SK-N-MC (cell line): ENCODE measurements at regions not wholly inside any gene's neighbourhood (a gene's known extent, or its start where the extent isn't known, plus 50 kb on each side); places are given as distances from the start of the nearest gene placed in this dataset.

Experiments used
- EZH2 ChIP-seq: fragments of 200-600 bp; sonication (generic); IDR thresholded peaks from one replicate; pipeline ENCODE4 v1.6.1; 2017; ENCODE audit warnings: antibody characterized with exemption
- FOXP2 ChIP-seq: optimal IDR thresholded peaks from 2 replicates; pipeline ENCODE3; 2011; ENCODE audit warnings: mild to moderate bottlenecking, moderate library complexity; ENCODE audit not compliant: insufficient read depth; ENCODE audit errors: extremely low read length, control extremely low read depth
- POLR2AphosphoS5 ChIP-seq: IDR thresholded peaks from 2 replicates; pipeline ENCODE4 v1.6.1; 2012; ENCODE audit warnings: mild to moderate bottlenecking, low read depth, low read length, borderline replicate concordance

- TF ChIP-seq POLR2AphosphoS5 (no peak), EZH2 (no peak), FOXP2 (no peak)
Measured at GRCh38 chr3:162112719-162113118, 616.1 kb downstream of the OTOL1 start.
